ENCODE measurements at regions not wholly inside any gene's neighbourhood (a gene's known extent, or its start where the extent isn't known, plus 50 kb on each side); places are given as distances from the start of the nearest gene placed in this dataset.

GRCh38 chr2:217418544-217418943 is 558.7 kb upstream of the TNP1 start:
- no peak overlapping the region for H3K4me3 ChIP-seq
- H3K27me3 ChIP-seq: no peaks in the 10 kb centered on the region
- H3K27ac ChIP-seq: peak overlapping the region; percentile 31 to 76 (median 67)
- H3K9me3 ChIP-seq: no peaks in the 10 kb centered on the region
- no peak for DNase-seq
- 63 to 71% methylated on average over 3 of the region's 3 CpGs for WGBS, 2 donors
- intact Hi-C loops (cut with DNase I): no loop called here
- TF ChIP-seq, protein P1, sequence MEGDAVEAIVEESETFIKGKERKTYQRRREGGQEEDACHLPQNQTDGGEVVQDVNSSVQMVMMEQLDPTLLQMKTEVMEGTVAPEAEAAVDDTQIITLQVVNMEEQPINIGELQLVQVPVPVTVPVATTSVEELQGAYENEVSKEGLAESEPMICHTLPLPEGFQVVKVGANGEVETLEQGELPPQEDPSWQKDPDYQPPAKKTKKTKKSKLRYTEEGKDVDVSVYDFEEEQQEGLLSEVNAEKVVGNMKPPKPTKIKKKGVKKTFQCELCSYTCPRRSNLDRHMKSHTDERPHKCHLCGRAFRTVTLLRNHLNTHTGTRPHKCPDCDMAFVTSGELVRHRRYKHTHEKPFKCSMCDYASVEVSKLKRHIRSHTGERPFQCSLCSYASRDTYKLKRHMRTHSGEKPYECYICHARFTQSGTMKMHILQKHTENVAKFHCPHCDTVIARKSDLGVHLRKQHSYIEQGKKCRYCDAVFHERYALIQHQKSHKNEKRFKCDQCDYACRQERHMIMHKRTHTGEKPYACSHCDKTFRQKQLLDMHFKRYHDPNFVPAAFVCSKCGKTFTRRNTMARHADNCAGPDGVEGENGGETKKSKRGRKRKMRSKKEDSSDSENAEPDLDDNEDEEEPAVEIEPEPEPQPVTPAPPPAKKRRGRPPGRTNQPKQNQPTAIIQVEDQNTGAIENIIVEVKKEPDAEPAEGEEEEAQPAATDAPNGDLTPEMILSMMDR (IDR thresholded peaks at IDR 0.05): no peak
- TF ChIP-seq POLR2A (IDR thresholded peaks at IDR 0.05): no peak
- H3K36me3 ChIP-seq: no peaks in the 10 kb centered on the region
- H3K4me1 ChIP-seq: peaks cover 0 to 7% (median 0%) of the 10 kb centered on the region in 3 donors

DNA sequence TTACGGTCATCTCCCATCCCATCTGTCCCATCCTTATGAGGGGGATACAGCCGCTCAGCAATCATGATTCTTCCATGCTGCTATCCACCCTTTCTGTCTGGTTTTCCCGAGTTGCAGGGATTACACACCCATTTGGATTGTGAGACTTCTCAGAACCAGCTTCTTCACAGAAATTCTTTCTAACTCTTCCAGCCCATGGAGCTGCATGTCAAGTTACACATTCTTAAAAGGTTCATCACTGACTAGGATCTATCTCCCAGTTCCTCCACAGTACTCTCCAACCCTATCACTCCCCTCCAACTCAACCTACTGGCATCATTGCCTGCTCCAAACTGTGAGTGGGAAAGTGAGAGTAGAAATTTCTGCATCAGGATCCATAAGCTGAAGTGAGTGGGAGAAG is 558.2 kb upstream of the TNP1 start:
- H3K27ac ChIP-seq: peak overlapping the region; percentile 31 to 76 (median 67)
- no peak for DNase-seq
- no peak for TF ChIP-seq POLR2A (IDR thresholded peaks at IDR 0.05)
- TF ChIP-seq, protein P1 (IDR thresholded peaks at IDR 0.05): no peak
- no peaks in the 10 kb centered on the region for H3K36me3 ChIP-seq
- WGBS, 2 donors: 79 to 83% methylated on average over 3 of the region's 3 CpGs
- no peaks in the 10 kb centered on the region for H3K9me3 ChIP-seq
- no peak overlapping the region for H3K4me3 ChIP-seq
- H3K4me1 ChIP-seq: peaks cover 0 to 7% (median 0%) of the 10 kb centered on the region in 3 donors
- no peaks in the 10 kb centered on the region for H3K27me3 ChIP-seq
- intact Hi-C loops (cut with DNase I): no loop called here

DNA sequence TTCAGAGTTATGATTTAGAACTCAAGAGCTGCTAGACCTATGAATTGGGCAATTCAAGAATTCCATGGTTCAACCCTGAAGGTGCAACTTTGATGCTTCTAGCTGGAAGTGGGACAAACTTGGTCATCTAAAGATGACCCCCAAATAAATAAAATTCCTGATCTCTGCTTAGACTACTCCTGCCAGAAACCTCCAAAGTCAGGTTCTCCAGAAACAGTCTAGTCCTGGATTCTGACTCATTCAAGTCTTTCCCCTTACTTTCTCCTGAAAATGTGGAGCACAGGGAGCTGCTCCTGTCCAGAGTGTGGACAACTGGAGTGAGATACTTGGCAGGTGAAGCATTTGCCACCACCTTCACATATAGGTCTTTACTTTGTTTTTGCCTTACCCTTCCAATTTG is 557.7 kb upstream of the TNP1 start:
- Histone ChIP-seq H3K27me3 (no peaks in the 10 kb centered on the region), H3K9me3 (no peaks in the 10 kb centered on the region), H3K27ac (peak overlapping the region in 3 of 4 donors; percentile 66 to 76 (median 68)), H3K36me3 (no peaks in the 10 kb centered on the region), H3K4me3 (no peak overlapping the region), H3K4me1 (peaks cover 0 to 9% (median 0%) of the 10 kb centered on the region in 3 donors)
- intact Hi-C loops (cut with DNase I): no loop called here
- DNase-seq: no peak
- no peak for TF ChIP-seq POLR2A (IDR thresholded peaks at IDR 0.05)
- TF ChIP-seq, protein P1 (IDR thresholded peaks at IDR 0.05): no peak

- Histone ChIP-seq H3K9me3 (no peaks in the 10 kb centered on the region), H3K4me3 (no peak overlapping the region), H3K27me3 (no peaks in the 10 kb centered on the region), H3K27ac (no peak overlapping the region), H3K4me1 (peaks cover 0 to 21% (median 0%) of the 10 kb centered on the region in 3 donors), H3K36me3 (no peaks in the 10 kb centered on the region)
- intact Hi-C loops (cut with DNase I): no loop called here
- no peak for DNase-seq
- TF ChIP-seq POLR2A (IDR thresholded peaks at IDR 0.05): no peak
- TF ChIP-seq, protein P1 (IDR thresholded peaks at IDR 0.05): no peak
- 65 to 81% methylated on average over 1 of the region's 1 CpG for WGBS, 2 donors
These were observed 555.5 kb upstream of the TNP1 start for GRCh38 chr2:217415316-217415715.

GRCh38 chr2:217414429-217414828 is 554.6 kb upstream of the TNP1 start:
- DNase-seq: no peak
- 56 to 71% methylated on average over 4 of the region's 4 CpGs for WGBS, 2 donors
- H3K36me3 ChIP-seq: no peaks in the 10 kb centered on the region
- H3K4me3 ChIP-seq: no peak overlapping the region
- H3K27me3 ChIP-seq: no peaks in the 10 kb centered on the region
- H3K4me1 ChIP-seq: peaks cover 0 to 21% (median 0%) of the 10 kb centered on the region in 3 donors
- peak overlapping the region in 3 of 4 donors; percentile 43 to 85 (median 83) for H3K27ac ChIP-seq
- H3K9me3 ChIP-seq: no peaks in the 10 kb centered on the region
- TF ChIP-seq POLR2A (IDR thresholded peaks at IDR 0.05): no peak
- TF ChIP-seq, protein P1 (IDR thresholded peaks at IDR 0.05): no peak
- intact Hi-C loops (cut with DNase I): no loop called here
